Type B pancreatic cell (in vitro differentiated cells): ENCODE measurements at regions not wholly inside any gene's neighbourhood (a gene's known extent, or its start where the extent isn't known, plus 50 kb on each side); places are given as distances from the start of the nearest gene placed in this dataset.

Experiments used
- DNase-seq: peaks from one replicate; pipeline ENCODE4 v3.0.0; 2021; ENCODE audit warnings: mixed read lengths; ENCODE audit not compliant: unreplicated experiment; ENCODE audit errors: extremely low spot score
- H3K27ac Mint-ChIP-seq: 2 replicates; pipeline ENCODE4 v1.8.0; 2021; ENCODE audit warnings: mild to moderate bottlenecking, mixed read lengths
- H3K27me3 Mint-ChIP-seq: 2 replicates; pipeline ENCODE4 v1.8.0; 2021; ENCODE audit warnings: mixed read lengths
- H3K36me3 Mint-ChIP-seq: 2 replicates; pipeline ENCODE4 v1.8.0; 2021; ENCODE audit warnings: mixed read lengths
- H3K4me1 Mint-ChIP-seq: one replicate; pipeline ENCODE4 v1.8.0; 2021; ENCODE audit warnings: mixed read lengths; ENCODE audit not compliant: unreplicated experiment
- H3K4me3 Mint-ChIP-seq: 2 replicates; pipeline ENCODE4 v1.8.0; 2021; ENCODE audit warnings: mild to moderate bottlenecking, mixed read lengths
- H3K9me3 Mint-ChIP-seq: 2 replicates; pipeline ENCODE4 v1.8.0; 2021; ENCODE audit warnings: mixed read lengths
- CTCF ChIP-seq: fragments of 200-600 bp; sonication (generic); conservative IDR thresholded peaks from 2 replicates; pipeline ENCODE4 v1.5.0; 2021; ENCODE audit warnings: antibody characterized with exemption, mild to moderate bottlenecking

GRCh38 chr5:130805648-130806047 lies 359.4 kb downstream of the HINT1 start:
- Mint-ChIP-seq H3K36me3 (no peaks in the 10 kb centered on the region), H3K4me1 (no peaks in the 10 kb centered on the region), H3K9me3 (peaks cover 12% of the 10 kb centered on the region), H3K27me3 (no peaks in the 10 kb centered on the region), H3K4me3 (no peak overlapping the region), H3K27ac (no peak overlapping the region)
- DNase-seq = no peak
- no peak for TF ChIP-seq CTCF

- no peak for TF ChIP-seq CTCF
- Mint-ChIP-seq H3K9me3 (peaks cover 12% of the 10 kb centered on the region), H3K27ac (no peak overlapping the region), H3K4me1 (no peaks in the 10 kb centered on the region), H3K4me3 (no peak overlapping the region), H3K36me3 (no peaks in the 10 kb centered on the region), H3K27me3 (no peaks in the 10 kb centered on the region)
- no peak for DNase-seq
These were observed 360.0 kb downstream of the HINT1 start for GRCh38 chr5:130805036-130805435.

GRCh38 chr5:130801963-130802362 lies 363.1 kb downstream of the HINT1 start:
- TF ChIP-seq CTCF = no peak
- no peaks in the 10 kb centered on the region for H3K36me3 Mint-ChIP-seq
- H3K4me3 Mint-ChIP-seq = no peak overlapping the region
- H3K27ac Mint-ChIP-seq = no peak overlapping the region
- DNase-seq = no peak
- peaks cover 12% of the 10 kb centered on the region for H3K9me3 Mint-ChIP-seq
- no peaks in the 10 kb centered on the region for H3K4me1 Mint-ChIP-seq
- H3K27me3 Mint-ChIP-seq = no peaks in the 10 kb centered on the region

GRCh38 chr5:130799015-130799414 lies 366.0 kb downstream of the HINT1 start:
- Mint-ChIP-seq H3K4me1 (no peaks in the 10 kb centered on the region), H3K4me3 (no peak overlapping the region), H3K9me3 (peaks cover 12% of the 10 kb centered on the region), H3K27me3 (no peaks in the 10 kb centered on the region), H3K36me3 (no peaks in the 10 kb centered on the region), H3K27ac (no peak overlapping the region)
- no peak for TF ChIP-seq CTCF
- DNase-seq = no peak

- Mint-ChIP-seq H3K9me3 (peaks cover 11% of the 10 kb centered on the region), H3K4me1 (no peaks in the 10 kb centered on the region), H3K27me3 (no peaks in the 10 kb centered on the region), H3K4me3 (no peak overlapping the region), H3K36me3 (no peaks in the 10 kb centered on the region), H3K27ac (no peak overlapping the region)
- no peak for TF ChIP-seq CTCF
- no peak for DNase-seq
These were observed 367.8 kb downstream of the HINT1 start for GRCh38 chr5:130797303-130797702.

- peaks cover 8% of the 10 kb centered on the region for H3K9me3 Mint-ChIP-seq
- no peaks in the 10 kb centered on the region for H3K4me1 Mint-ChIP-seq
- no peak for DNase-seq
- no peak overlapping the region for H3K4me3 Mint-ChIP-seq
- TF ChIP-seq CTCF = no peak
- H3K27ac Mint-ChIP-seq = no peak overlapping the region
- H3K36me3 Mint-ChIP-seq = no peaks in the 10 kb centered on the region
- no peaks in the 10 kb centered on the region for H3K27me3 Mint-ChIP-seq
These were observed 368.2 kb downstream of the HINT1 start for GRCh38 chr5:130796902-130797301.
